ENCODE measurements at regions not wholly inside any gene's neighbourhood (a gene's known extent, or its start where the extent isn't known, plus 50 kb on each side); places are given as distances from the start of the nearest gene placed in this dataset.
"Not testable (repeated sequence)": the region's sequence is repeated elsewhere in the genome, so short reads cannot be mapped to it uniquely, and the experiment has no call there.

DNA sequence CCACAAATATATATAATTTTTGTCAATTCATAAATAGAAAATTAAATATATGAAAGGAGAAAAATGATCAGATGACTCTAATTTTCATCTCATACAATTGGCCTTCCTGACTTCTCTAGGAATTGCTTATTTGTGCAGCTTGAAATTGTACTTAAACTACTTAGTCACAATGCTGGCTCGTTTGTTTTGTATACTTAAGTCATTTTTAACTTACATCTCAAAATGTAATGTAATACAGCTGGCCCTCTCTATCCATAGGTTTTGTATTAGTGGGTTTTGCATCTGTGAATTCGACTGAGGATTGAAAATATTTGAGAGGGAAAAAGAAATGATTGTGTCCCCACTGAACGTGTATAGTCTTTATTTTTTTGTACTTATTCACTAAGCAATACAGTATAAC lies 160.1 kb upstream of the PRSS12 start:
- TF ChIP-seq, protein P1, sequence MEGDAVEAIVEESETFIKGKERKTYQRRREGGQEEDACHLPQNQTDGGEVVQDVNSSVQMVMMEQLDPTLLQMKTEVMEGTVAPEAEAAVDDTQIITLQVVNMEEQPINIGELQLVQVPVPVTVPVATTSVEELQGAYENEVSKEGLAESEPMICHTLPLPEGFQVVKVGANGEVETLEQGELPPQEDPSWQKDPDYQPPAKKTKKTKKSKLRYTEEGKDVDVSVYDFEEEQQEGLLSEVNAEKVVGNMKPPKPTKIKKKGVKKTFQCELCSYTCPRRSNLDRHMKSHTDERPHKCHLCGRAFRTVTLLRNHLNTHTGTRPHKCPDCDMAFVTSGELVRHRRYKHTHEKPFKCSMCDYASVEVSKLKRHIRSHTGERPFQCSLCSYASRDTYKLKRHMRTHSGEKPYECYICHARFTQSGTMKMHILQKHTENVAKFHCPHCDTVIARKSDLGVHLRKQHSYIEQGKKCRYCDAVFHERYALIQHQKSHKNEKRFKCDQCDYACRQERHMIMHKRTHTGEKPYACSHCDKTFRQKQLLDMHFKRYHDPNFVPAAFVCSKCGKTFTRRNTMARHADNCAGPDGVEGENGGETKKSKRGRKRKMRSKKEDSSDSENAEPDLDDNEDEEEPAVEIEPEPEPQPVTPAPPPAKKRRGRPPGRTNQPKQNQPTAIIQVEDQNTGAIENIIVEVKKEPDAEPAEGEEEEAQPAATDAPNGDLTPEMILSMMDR (conservative IDR thresholded peaks at IDR 0.05), result not testable (repeated sequence)
- not testable (repeated sequence) for TF ChIP-seq EZH2 (IDR thresholded peaks at IDR 0.05; ENCODE audit: low read depth)

All from PC-9 (cell line).